ENCODE measurements at regions not wholly inside any gene's neighbourhood (a gene's known extent, or its start where the extent isn't known, plus 50 kb on each side); places are given as distances from the start of the nearest gene placed in this dataset.
A peak's percentile ranks its signal among the peaks of the same experiment; 100 is the strongest.
"Not testable (repeated sequence)": the region's sequence is repeated elsewhere in the genome, so short reads cannot be mapped to it uniquely, and the experiment has no call there.

DNA sequence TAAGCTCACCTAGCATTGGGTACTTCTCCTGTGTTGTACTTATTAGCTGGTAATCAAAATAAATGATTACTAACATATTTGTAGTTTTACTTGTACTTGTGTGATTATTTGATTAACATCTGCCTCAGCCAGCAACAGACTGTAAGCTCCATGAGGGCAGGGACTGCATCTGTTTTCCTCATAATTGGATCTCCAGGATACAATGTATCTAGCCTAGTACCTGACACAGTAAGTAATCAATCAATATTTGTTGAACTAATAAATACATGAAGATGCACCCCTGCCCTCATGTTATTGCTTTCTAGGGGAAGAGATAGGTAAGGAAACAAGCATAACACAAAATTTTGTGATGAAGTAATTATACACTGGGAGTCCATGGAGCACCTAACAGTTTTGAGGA is 101.5 kb downstream of the TENT5C start:
- no peak for DNase-seq (ENCODE audit: low spot score)

DNA sequence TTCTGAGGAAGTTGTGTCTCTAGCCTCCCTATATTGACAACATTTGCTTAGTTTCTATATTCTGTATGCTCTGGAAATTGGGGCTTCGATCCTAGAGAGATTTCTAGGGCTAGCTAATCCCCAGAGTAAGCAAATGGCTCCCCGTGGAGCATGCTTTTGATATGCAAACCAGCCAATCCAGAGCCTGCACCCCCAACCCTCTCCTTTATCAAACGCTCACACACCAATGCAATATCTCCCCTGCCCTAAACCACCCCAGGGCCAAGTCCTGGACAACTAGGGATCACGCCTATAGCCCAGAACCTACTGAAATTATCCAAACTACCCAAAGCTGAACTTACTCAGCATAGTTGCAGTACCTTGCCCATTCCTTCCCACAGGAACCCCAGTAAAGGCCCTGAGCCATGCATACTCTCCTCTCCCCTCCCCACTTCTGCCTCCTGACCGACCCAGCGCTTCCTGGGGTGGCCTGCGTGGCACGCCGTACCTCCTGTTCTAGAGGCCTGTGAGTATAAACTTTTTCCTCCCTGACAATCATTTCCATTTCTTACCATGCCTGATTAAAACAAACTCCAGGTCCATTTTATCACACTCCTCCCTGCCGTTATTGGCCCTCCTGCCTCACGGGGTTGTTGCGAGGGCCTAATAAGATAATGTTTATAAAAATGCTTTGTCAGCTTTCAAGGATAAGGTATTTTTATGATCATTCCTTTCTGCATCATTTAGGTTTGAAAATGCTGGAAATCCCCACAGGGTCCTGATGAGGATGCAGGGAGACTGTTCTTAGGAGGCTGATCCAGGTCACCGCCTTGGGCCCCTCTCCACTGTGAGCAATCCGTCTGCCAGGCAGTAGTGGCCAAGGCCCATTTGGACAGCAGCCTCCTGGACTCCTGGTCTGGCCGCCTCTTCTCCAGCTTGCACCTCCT is 102.7 kb downstream of the TENT5C start:
- peak; percentile 69 for DNase-seq (ENCODE audit: low spot score)

DNA sequence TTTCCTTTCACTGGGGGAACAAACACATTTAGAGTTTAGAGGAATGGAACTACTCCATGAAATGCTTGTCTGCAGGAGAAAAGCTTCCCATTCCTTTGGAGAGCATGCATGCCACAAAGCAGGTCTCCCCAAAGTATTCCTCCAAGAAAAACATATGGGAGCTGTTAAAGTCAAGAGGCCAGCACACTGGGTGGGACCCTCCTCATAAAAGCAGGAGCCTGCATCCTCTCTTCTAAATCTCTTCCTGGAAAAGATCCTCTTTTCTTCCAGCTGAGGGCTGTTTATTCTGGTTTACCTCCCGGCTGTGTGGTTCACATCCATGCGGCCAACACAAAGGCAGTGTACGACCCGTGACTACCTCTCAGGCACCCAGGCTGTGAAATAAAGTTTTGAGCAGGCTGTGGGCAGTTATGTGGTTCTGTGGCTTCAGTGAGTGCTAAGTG is 103.4 kb downstream of the TENT5C start:
- DNase-seq (ENCODE audit: low spot score), result no peak

DNA sequence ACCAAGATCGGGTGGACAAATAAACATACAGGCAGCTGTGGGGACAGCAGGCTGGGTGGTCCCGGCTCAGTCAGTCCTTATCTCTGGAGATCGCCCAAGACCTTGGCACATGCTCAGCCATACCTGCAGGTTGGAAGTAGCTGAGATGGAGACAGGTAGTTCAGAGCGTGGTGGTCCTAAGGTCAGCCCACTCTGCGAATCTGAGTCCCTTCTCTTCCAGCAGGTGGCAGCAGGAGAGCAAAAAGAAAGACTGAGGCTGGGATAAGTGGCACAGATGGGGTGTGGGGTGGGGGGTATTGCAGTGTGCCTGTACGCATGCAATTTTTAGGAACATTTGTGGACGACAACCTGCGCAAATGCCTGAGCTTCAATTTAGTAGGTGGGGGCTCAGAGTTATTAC is 104.9 kb downstream of the TENT5C start:
- DNase-seq (ENCODE audit: low spot score), result peak; percentile 11

DNA sequence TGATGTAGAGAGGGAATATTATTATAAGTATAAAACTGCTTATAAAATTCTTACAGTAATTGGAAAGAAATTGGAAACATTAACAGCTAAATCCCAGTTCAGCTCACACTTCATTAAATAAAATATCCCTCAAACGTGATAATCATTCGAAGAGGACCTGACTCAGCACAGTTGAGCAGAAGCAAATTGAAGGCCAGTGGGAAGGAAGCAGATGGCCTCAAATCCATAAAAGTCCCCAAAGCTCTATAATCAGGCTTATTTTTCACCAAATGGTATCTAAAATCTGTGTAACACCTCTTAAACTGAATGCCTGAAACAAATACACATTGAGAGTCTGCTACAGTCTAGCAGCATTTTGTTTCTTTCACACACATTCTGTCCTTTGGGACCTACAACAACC is 106.8 kb downstream of the TENT5C start:
- no peak for DNase-seq (ENCODE audit: low spot score)

DNA sequence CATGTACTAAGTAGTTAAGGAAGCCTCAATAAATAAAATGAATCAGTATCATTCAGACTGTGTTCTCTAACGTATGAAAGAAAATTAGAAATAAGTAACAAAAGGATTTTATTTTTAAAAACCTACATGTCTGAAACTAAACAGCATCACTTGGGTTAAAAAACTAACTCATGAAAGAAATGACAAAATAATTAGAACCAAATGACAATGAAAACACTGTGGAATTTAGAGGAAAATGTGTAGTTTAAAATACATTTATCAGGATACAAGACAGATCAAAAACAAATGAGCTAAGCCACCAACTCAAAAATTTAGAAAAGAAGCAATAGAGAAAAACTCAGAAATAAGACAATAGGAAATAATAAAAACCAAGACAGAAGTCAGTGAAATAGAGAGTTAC is 108.7 kb downstream of the TENT5C start:
- DNase-seq (ENCODE audit: low spot score), result no peak

DNA sequence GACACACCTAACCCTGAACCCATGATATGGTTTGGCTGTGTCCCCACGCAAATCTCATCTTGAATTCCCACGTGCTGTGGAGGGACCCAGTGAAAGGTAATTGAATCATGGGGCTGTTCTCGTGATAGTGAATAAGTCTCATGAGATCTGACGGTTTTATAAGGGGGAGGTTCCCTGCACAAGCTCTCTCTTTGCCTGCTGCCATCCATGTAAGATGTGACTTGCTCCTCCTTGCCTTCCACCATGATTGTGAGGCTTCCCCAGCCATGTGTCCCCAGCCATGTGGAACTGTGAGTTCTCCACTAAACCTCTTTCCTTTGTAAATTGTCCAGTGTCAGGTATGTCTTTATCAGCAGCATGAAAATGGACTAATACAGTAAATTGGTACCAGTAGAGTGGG is 110.2 kb downstream of the TENT5C start:
- DNase-seq (ENCODE audit: low spot score), result not testable (repeated sequence)

DNA sequence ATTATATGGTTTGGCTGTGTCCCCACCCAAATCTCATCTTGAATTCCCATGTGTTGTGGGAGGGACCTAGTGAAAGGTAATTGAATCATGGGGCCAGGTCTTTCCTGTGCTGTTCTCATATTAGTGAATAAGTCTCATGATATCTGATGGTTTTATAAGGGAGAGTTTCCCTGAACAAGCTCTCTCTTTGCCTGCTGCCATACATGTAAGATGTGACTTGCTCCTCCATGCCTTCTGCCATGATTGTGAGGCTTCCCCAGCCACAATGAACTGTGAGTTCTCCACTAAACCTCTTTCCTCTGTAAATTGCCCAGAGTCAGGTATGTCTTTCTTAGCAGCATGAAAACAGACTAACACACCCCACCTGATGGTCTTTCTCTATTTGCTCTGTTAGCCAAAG is 112.1 kb downstream of the TENT5C start:
- not testable (repeated sequence) for DNase-seq (ENCODE audit: low spot score)

DNA sequence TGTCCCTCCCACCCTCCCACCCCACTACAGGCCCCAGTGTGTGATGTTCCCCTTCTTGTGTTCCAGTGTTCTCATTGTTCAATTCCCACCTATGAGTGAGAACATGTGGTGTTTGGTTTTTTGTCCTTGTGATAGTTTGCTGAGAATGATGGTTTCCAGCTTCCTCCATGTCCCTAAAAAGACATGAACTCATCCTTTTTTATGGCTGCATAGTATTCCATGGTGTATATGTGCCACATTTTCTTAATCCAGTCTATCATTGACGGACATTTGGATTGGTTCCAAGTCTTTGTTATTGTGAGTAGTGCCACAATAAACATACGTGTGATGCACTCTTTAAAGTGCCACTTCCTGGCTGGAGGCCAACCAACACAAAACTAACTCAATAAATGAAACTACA is 112.7 kb downstream of the TENT5C start:
- not testable (repeated sequence) for DNase-seq (ENCODE audit: low spot score)

DNA sequence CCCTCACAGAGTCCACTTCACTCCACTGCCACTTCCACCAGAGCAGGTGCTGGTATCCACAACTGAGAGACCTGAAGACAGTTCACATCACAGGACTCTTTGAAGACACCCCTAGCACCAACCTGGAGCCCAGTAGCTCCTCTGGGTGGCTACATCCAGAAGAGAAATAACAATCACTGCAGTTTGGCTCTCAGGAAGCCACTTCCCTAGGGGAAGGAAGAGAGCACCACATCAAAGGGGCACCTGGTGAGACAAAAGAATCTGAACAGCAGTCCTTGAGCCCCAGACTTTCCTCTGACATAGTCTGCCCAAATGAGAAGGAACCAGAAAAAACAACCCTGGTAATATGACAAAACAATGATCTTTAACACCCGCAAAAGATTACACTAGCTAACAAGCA is 113.2 kb downstream of the TENT5C start:
- DNase-seq (ENCODE audit: low spot score), result no peak

DNA sequence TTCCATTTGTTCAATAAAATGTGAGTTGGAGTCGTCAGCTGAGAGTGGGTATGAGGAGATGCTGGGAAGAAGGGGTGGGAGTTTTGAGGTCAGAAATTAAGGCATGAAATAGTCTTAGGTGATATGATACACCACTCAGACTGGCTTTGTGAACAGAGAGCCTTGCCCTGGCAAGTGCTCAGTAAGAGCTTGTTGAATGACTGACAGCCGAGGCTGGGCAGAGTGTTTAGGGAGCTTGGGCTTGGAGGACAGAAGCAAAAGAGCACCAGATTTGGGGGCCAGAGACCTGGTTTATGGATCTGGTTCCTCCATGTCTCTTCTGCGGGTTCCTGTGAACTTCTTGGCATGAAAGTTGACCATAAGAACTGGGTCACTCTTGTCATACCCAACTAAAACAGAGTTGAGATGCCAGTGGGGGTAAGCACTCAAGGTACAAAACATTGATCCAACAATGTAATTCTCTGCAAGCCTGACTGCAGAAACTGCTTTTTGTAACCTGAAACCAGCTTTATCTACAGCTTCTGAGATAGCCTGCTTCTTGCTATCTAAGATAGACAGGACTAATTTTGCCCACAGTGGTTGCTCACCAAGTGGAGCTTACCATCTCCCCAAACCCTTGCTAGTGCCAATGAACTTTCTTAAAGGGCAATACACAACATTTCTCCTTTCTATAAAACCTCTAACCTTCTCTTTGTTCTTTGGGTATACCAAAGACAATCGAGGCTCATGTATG is 126.4 kb downstream of the TENT5C start:
- DNase-seq (ENCODE audit: low spot score), result peak; percentile 9

DNA sequence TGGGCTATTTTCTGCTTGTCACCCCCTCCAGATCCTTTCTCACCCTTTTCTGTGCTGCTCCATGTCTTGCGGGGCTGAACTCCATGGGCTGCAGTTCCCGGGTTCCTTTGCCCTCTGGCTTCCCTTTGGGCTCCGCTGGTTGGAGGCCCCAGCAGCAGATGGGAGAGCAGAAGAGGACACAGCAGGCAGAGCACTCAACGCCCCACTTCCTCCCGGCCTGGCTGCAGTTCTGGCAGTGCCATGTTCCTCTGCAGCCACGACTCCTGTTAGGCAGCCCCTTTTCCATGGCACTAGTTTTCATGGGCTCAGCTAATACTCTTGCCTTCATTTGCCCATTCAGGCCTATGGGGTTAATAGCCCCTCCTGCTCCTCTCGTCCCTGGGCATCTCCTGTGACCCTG is 127.1 kb downstream of the TENT5C start:
- peak; percentile 71 for DNase-seq (ENCODE audit: low spot score)

DNA sequence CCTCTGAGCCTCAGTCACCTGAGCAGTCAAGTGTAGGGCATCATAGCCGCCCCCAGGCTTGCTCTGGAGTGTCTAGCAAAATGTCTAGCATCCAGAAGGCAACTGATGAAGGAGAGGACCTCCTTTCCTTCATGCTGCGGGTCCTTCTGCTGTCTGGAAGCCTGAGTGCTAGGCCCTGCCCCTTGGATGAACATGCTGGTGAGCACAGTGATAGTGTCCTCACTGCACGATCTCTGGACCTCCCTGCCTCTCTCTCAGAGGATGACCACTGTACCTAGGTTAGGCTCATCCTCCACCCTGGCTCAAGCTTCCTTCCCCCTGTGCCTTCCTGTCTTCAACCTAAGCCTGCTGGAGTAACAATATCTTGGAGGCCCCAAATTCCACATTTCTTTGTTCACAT is 128.6 kb downstream of the TENT5C start:
- DNase-seq (ENCODE audit: low spot score), result no peak

DNA sequence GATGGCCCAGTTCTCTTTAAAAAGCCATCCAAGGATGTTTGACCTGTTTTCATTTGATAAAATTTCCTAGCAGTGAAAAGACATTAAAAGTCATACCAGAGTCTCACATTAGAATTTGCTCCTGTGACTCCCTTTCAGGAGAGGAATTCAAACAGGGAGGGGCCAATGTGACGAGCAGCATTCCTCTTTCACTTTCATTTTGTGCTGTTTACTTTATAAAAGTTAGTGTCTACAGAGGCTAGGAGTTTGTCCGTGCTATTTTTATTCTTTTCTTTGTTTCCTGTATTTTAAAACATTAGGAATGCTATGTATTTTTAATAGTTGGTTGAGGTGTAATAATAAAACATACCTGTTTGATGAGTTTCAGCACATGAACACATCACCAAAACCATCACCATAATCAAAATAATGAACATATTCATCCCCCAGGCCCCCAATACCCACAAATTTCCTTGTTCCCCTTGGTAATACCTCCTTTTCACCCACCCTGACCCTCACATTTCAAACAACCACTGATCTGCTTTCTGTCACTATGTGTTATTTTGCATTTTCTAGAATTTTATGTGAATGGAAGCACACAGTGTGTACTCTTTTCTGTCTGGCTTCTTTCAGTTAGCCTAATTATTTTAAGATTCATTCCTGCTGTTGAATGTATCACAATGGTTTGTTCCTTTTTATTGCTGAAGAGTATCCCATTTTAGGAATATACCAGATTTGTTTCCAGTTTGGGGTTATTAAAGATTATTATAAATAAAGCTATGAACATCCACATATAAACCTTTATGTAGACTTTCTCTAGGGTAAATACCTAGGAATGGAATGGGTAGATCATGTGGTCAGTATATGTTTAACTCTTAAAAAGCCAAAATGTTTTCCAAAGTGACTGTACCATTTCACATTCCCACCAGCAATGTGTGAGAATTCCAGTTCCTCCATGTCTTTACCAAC is 129.5 kb downstream of the TENT5C start:
- DNase-seq (ENCODE audit: low spot score), result no peak

DNA sequence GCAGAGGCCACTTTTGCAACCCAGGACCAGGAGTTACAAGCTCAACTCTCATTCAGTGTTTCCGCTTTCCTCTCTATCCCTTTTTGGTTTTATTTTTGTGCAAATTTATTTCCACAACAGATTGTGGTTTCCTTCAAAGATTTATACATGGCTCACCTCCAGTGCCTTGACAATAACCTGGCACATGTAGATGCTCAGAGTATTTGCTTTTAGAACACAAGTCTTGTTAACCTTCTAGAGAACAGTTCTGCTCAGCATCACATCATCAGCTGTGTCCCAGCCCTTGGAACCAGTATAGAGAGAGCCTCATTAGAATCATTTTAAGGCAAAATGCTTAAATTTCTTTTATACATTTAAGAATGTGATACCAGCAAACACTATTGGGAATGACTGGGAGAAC is 133.7 kb downstream of the TENT5C start:
- no peak for DNase-seq (ENCODE audit: low spot score)

DNA sequence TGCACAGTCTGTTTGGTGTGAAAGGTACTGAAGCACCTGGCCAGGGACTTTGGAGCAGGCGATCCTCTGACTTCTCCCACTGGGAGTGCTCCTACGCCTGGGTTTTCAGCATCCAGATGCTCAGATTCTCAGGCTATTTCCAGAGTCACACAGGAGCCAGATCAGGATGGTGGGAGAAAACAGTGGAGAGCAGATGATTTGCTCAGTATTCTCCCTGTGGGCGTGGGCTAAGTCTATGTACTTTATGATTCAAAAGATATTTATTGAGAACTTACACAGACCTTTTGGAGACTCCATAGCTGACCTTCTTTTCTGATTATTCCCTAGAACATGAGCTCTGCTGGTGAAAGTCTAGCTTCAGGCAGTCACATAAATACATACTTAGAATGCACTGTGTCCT is 134.6 kb downstream of the TENT5C start:
- no peak for DNase-seq (ENCODE audit: low spot score)

DNA sequence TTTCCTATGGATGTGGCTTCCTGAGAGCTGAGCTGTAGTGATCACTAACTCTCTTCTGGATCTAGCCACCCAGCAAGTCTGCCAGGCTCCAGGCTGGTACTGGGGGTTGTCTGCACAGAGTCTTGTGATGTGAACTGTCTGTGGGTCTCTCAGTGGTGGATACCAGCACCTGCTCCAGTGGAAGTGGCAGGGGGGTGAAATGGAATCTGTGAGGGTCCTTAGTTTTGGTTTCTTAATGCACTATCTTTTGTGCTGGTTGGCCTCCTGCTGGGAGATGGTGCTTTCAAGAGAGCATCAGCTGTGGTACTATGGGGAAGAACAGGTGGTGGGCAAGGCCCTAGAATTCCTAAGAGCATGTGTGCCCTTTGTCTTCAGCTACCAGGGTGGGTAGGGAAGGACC is 140.7 kb downstream of the TENT5C start:
- DNase-seq (ENCODE audit: low spot score), result not testable (repeated sequence)

DNA sequence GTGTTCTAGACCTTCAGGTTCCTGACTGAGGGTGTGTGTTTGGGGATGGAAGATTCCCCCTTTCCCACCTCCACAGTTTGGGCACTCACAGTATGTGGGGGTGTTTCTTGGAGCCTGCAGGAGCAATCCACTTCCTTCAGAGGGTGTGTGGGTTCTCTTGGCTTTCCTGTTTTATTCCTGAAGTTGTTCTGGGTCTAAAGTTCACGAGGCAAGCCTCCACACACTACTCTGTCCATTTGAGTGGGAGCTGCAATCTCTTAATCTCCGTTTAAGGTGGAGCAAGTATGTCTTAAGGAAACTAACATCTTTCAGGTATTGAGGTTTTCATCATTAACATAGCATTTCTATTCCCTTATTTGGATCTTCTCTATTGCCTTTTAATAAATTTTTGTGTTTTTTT is 141.8 kb downstream of the TENT5C start:
- no peak for DNase-seq (ENCODE audit: low spot score)

DNA sequence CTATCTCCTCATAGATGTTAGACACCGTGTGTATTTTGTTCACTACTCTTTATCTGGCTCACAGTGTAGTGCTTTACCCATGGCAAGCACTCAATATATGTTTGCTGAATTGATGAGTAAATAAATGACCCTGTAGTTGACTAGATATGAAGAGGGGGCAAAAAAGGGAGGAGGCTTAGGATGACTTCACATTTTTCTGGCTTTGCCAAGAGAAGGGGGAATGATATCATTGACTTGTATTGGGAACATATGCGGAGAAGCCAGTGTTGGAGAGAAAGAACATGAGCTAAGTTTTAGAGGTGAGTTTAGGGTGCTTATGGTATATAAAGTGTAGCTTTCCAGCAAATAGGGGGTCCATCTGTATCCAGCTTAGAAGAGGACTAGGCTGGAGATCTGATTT is 145.5 kb downstream of the TENT5C start:
- DNase-seq (ENCODE audit: low spot score), result no peak

DNA sequence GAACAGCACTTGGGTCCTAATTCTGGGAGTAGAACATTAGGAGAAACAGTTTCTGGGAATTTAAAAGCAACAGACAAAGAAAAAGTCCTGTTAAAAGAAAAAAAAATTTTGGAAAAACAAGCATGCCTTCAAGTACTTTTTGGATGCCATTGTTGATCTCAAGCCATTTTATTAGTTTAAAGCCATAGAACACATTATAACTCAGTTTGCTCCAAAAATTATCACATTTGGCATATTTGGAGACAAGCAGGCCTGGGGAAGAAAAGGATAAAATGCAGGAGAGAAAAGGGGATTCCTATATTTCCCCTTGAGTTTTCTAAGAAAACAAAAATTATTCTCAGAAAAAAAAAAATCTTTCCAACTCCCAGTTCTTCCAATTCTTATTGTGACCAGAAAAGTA is 146.8 kb downstream of the TENT5C start:
- no peak for DNase-seq (ENCODE audit: low spot score)

DNA sequence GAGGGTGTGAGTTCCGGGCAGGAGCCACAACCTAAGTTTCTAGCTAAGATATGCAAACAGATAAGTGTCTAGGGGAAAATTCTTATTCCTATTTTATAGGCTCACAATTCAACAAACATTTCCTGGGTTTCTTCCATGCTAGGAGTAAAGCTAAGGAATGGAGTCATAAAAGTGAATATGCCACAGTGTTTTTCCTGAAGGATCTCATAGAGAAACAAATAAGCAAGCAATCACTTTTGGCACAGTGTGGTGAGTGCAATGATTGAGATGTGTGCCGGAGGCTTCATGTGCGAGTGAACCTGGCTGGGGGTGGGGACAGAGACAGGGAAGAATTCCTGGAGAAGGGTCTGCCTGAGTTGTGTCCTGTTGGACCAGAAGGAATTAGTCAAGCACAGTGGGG is 147.4 kb downstream of the TENT5C start:
- no peak for DNase-seq (ENCODE audit: low spot score)

DNA sequence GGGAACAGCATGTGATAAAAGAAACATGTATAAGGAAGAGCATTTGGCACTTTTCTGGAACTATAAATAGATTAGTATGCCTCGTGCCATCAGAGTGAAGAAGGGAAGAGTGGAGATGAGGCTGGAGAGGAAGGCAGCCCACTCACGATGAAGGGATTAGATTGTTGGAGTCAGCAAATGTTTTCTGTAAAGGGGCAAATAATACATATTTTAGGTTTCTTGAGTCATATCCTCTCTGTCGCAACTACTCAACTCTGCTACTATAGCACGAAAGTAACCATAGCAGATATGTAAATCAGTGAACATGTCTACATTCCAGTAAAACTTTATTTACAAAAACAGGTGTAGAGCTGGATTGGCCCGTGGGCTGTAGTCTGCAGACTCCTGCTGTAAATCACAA is 147.8 kb downstream of the TENT5C start:
- no peak for DNase-seq (ENCODE audit: low spot score)

Measured in cerebellar cortex (tissue), 1 donor.